Vagina (tissue), 2 donors: ENCODE measurements at regions not wholly inside any gene's neighbourhood (a gene's known extent, or its start where the extent isn't known, plus 50 kb on each side); places are given as distances from the start of the nearest gene placed in this dataset.

ENCODE experiments used
- DNase-seq, 2 donors: peaks; one replicate each; pipeline ENCODE4 v3.0.0-alpha.2; 2017; ENCODE audit errors: extremely low spot score in 2 of 2
- H3K27ac ChIP-seq: fragments of 200-600 bp; sonication (generic); one replicate; pipeline ENCODE4 v1.5.1; 2019
- H3K27me3 ChIP-seq: fragments of 200-600 bp; sonication (generic); one replicate; pipeline ENCODE4 v1.5.1; 2019
- H3K36me3 ChIP-seq, 2 donors: fragments of 200-600 bp; sonication (generic); one replicate each; pipeline ENCODE4 v1.5.1; 2017 to 2019
- H3K4me1 ChIP-seq: fragments of 200-600 bp; sonication (generic); one replicate; pipeline ENCODE4 v1.5.1; 2019
- H3K4me3 ChIP-seq, 2 donors: fragments of 200-600 bp; sonication (generic); 1 replicate in 1 of 2; 2 replicates in 1 of 2; pipeline ENCODE4 v1.5.1; 2016 to 2019
- H3K9me3 ChIP-seq: fragments of 200-600 bp; sonication (generic); one replicate; pipeline ENCODE4 v1.5.1; 2019
- POLR2A ChIP-seq, 2 donors: fragments of 450-650 bp; IDR thresholded peaks; one replicate each; pipeline ENCODE4 v1.6.1; 2017; ENCODE audit warnings: antibody characterized with exemption in 2 of 2, mild to moderate bottlenecking in 2 of 2, moderate library complexity in 2 of 2
- POLR2AphosphoS5 ChIP-seq, 2 donors: sonication (generic); formaldehyde crosslinking; IDR thresholded peaks; one replicate each; pipeline ENCODE4 v1.9.0; 2017; ENCODE audit warnings: antibody characterized with exemption in 2 of 2, mild to moderate bottlenecking in 2 of 2, low read depth in 1 of 2; ENCODE audit not compliant: insufficient read depth in 1 of 2
- intact Hi-C: fragments of 100-400 bp; cut with DNase I; formaldehyde crosslinking; loops from one replicate; pipeline ENCODE4 v1.15.1; 2023
- TF ChIP-seq, protein P1 (sequence below), 3 experiments: fragments of 450-650 bp in 2 of 3; fragments of 200-600 bp in 1 of 3; sonication (generic) in 1 of 3; IDR thresholded peaks; one replicate each; pipeline ENCODE4 v1.5.1; 2017 to 2019; ENCODE audit warnings: antibody characterized with exemption in 3 of 3, mild to moderate bottlenecking in 2 of 3, moderate library complexity in 2 of 3

DNA sequence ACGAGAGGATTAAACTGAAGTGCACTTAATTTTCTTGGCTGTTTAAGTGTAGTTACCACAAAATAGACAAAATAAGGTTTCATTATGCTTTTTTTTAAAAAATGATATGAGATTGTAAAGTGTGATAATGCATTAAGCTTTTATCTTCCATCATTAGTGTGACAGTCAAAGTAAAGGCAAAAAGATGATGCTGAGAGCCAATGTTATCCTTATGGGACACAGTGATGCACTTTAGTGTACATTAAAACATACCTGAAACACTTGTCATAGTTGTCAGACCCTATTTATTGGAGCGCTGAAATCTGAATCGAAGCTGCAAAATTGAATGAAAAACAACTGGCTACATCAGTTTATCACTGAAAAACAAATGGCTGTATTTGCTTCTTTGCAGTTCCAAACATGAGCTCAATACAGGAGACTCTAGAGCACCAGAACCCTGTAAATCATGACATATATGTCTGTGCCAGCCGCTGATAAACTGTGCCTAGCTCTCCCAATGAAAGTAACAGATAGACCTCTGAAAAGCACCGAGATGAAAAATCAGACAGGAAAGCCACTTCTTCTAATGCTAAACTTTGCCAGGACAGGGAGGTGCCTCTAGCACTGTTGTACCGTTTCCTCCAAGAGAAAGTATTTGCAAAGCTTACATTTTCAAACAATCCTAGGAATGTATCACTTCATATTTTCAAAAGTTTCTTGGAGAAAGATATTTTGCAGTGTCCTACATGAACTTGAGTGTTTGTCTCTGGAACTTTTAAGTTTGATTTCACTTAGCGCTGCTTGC, 120.7 kb upstream of the TMPRSS15 start:
- no peaks in the 10 kb centered on the region for H3K27me3 ChIP-seq
- no peak for DNase-seq
- no peaks in the 10 kb centered on the region for H3K9me3 ChIP-seq
- intact Hi-C loops = no loop called here
- no peak overlapping the region for H3K27ac ChIP-seq
- H3K36me3 ChIP-seq = no peaks in the 10 kb centered on the region
- no peaks in the 10 kb centered on the region for H3K4me1 ChIP-seq
- no peak for TF ChIP-seq POLR2A (IDR thresholded peaks at IDR 0.05)
- no peak for TF ChIP-seq POLR2AphosphoS5 (IDR thresholded peaks at IDR 0.05; ENCODE audit: insufficient read depth in 1 of 2, low read depth in 1 of 2)
- TF ChIP-seq, protein P1, sequence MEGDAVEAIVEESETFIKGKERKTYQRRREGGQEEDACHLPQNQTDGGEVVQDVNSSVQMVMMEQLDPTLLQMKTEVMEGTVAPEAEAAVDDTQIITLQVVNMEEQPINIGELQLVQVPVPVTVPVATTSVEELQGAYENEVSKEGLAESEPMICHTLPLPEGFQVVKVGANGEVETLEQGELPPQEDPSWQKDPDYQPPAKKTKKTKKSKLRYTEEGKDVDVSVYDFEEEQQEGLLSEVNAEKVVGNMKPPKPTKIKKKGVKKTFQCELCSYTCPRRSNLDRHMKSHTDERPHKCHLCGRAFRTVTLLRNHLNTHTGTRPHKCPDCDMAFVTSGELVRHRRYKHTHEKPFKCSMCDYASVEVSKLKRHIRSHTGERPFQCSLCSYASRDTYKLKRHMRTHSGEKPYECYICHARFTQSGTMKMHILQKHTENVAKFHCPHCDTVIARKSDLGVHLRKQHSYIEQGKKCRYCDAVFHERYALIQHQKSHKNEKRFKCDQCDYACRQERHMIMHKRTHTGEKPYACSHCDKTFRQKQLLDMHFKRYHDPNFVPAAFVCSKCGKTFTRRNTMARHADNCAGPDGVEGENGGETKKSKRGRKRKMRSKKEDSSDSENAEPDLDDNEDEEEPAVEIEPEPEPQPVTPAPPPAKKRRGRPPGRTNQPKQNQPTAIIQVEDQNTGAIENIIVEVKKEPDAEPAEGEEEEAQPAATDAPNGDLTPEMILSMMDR (IDR thresholded peaks at IDR 0.05) = no peak
- no peak overlapping the region for H3K4me3 ChIP-seq

GRCh38 chr21:18529254-18529653, 125.7 kb upstream of the TMPRSS15 start:
- TF ChIP-seq, protein P1 (IDR thresholded peaks at IDR 0.05) = no peak
- no peak for TF ChIP-seq POLR2A (IDR thresholded peaks at IDR 0.05)
- TF ChIP-seq POLR2AphosphoS5 (IDR thresholded peaks at IDR 0.05; ENCODE audit: insufficient read depth in 1 of 2, low read depth in 1 of 2) = no peak
- no peak overlapping the region for H3K27ac ChIP-seq
- no peaks in the 10 kb centered on the region for H3K9me3 ChIP-seq
- intact Hi-C loops = no loop called here
- H3K27me3 ChIP-seq = no peaks in the 10 kb centered on the region
- H3K4me3 ChIP-seq = no peak overlapping the region
- H3K4me1 ChIP-seq = no peaks in the 10 kb centered on the region
- no peaks in the 10 kb centered on the region for H3K36me3 ChIP-seq
- DNase-seq = no peak

- Histone ChIP-seq H3K27me3 (no peaks in the 10 kb centered on the region), H3K4me1 (no peaks in the 10 kb centered on the region), H3K27ac (no peak overlapping the region), H3K4me3 (no peak overlapping the region), H3K36me3 (no peaks in the 10 kb centered on the region), H3K9me3 (no peaks in the 10 kb centered on the region)
- no peak for DNase-seq
- intact Hi-C loops = no loop called here
- TF ChIP-seq POLR2AphosphoS5 (IDR thresholded peaks at IDR 0.05; ENCODE audit: insufficient read depth in 1 of 2, low read depth in 1 of 2) (no peak), POLR2A (IDR thresholded peaks at IDR 0.05) (no peak)
- TF ChIP-seq, protein P1 (IDR thresholded peaks at IDR 0.05) = no peak
Measured at GRCh38 chr21:18542081-18542480, 138.5 kb upstream of the TMPRSS15 start.

DNA sequence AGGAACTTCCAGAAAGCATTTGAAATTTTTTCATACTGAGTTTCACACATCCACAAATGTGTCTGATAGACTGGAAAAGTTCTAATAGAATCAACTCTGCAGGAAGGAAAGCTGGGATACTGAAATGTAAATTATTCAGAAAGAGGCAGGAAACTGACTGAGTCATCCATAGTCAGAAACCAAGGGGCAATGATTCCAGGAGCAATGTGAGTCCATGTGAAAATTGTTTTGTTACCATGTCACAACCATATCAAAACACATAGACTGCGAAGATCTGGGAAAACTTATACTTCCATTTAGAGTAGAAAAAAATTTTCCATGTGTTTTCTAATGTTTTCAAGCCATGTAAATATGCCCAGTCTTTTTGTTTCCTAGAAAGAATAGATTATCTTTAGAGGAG, 142.3 kb upstream of the TMPRSS15 start:
- Histone ChIP-seq H3K36me3 (no peaks in the 10 kb centered on the region), H3K9me3 (no peaks in the 10 kb centered on the region), H3K27me3 (no peaks in the 10 kb centered on the region), H3K4me1 (no peaks in the 10 kb centered on the region), H3K27ac (no peak overlapping the region), H3K4me3 (no peak overlapping the region)
- no peak for TF ChIP-seq POLR2A (IDR thresholded peaks at IDR 0.05)
- TF ChIP-seq, protein P1 (IDR thresholded peaks at IDR 0.05) = no peak
- TF ChIP-seq POLR2AphosphoS5 (IDR thresholded peaks at IDR 0.05; ENCODE audit: insufficient read depth in 1 of 2, low read depth in 1 of 2) = no peak
- intact Hi-C loops = no loop called here
- DNase-seq = no peak

- Histone ChIP-seq H3K4me3 (no peak overlapping the region), H3K27ac (no peak overlapping the region), H3K9me3 (no peaks in the 10 kb centered on the region), H3K27me3 (no peaks in the 10 kb centered on the region), H3K4me1 (no peaks in the 10 kb centered on the region), H3K36me3 (no peaks in the 10 kb centered on the region)
- TF ChIP-seq POLR2AphosphoS5 (IDR thresholded peaks at IDR 0.05; ENCODE audit: insufficient read depth in 1 of 2, low read depth in 1 of 2) (no peak), POLR2A (IDR thresholded peaks at IDR 0.05) (no peak)
- TF ChIP-seq, protein P1 (IDR thresholded peaks at IDR 0.05) = no peak
- intact Hi-C loops = no loop called here
- DNase-seq = no peak
Measured at GRCh38 chr21:18547347-18547746, 143.8 kb upstream of the TMPRSS15 start.
